Urinary bladder (tissue), 3 donors: ENCODE measurements at regions not wholly inside any gene's neighbourhood (a gene's known extent, or its start where the extent isn't known, plus 50 kb on each side); places are given as distances from the start of the nearest gene placed in this dataset.
"Not testable (repeated sequence)": the region's sequence is repeated elsewhere in the genome, so short reads cannot be mapped to it uniquely, and the experiment has no call there.

ENCODE experiments used
- DNase-seq: peaks from one replicate; pipeline ENCODE4 v3.0.0-alpha.2; 2015; ENCODE audit errors: extremely low spot score
- H3K27ac ChIP-seq: one replicate; pipeline ENCODE4 v1.5.1; 2013; ENCODE audit warnings: low read depth, mild to moderate bottlenecking, moderate library complexity
- H3K36me3 ChIP-seq: one replicate; pipeline ENCODE4 v1.6.1; 2013; ENCODE audit warnings: mild to moderate bottlenecking, moderate library complexity; ENCODE audit not compliant: insufficient read depth
- H3K4me1 ChIP-seq: one replicate; pipeline ENCODE4 v1.6.1; 2013; ENCODE audit warnings: mild to moderate bottlenecking, moderate library complexity; ENCODE audit not compliant: insufficient read depth
- H3K4me3 ChIP-seq: one replicate; pipeline ENCODE4 v1.5.1; 2013; ENCODE audit warnings: low read depth, low read length
- WGBS: extraction: QIAGEN DNeasy Blood & Tissue Kit; methylation state at CpG from one replicate; pipeline ENCODE4 v1.1.7; 2013; 5-methylcytosine and 5-hydroxymethylcytosine counted together
- donor health status: healthy with polysubstance abuse.
- donor health status: healthy.

- WGBS = 2% methylated on average over 2 of the region's 2 CpGs
- not testable (repeated sequence) for H3K27ac ChIP-seq, H3K36me3 ChIP-seq, H3K4me1 ChIP-seq, DNase-seq, H3K4me3 ChIP-seq
Measured at GRCh38 chr5:86305050-86305449, 312.7 kb upstream of the COX7C start.

- Histone ChIP-seq H3K4me3 (no peak overlapping the region), H3K4me1 (no peaks in the 10 kb centered on the region), H3K27ac (no peak overlapping the region), H3K36me3 (no peaks in the 10 kb centered on the region)
- DNase-seq = no peak
Measured at GRCh38 chr5:86314951-86315350, 302.8 kb upstream of the COX7C start.

GRCh38 chr5:86320266-86320665, 297.5 kb upstream of the COX7C start:
- Histone ChIP-seq H3K27ac (no peak overlapping the region), H3K4me1 (no peaks in the 10 kb centered on the region), H3K36me3 (no peaks in the 10 kb centered on the region), H3K4me3 (no peak overlapping the region)
- DNase-seq = no peak

GRCh38 chr5:86329318-86329717, 288.4 kb upstream of the COX7C start:
- no peaks in the 10 kb centered on the region for H3K4me1 ChIP-seq
- H3K4me3 ChIP-seq = no peak overlapping the region
- DNase-seq = no peak
- 77% methylated on average over 1 of the region's 1 CpG for WGBS
- H3K36me3 ChIP-seq = no peaks in the 10 kb centered on the region
- H3K27ac ChIP-seq = no peak overlapping the region

- WGBS = 94% methylated on average over 2 of the region's 2 CpGs
- Histone ChIP-seq H3K36me3 (no peaks in the 10 kb centered on the region), H3K27ac (no peak overlapping the region), H3K4me3 (no peak overlapping the region), H3K4me1 (no peaks in the 10 kb centered on the region)
- DNase-seq = no peak
Measured at GRCh38 chr5:86330736-86331135, 287.0 kb upstream of the COX7C start.

GRCh38 chr5:86332851-86333250, 284.9 kb upstream of the COX7C start:
- Histone ChIP-seq H3K4me3 (no peak overlapping the region), H3K36me3 (no peaks in the 10 kb centered on the region), H3K27ac (no peak overlapping the region), H3K4me1 (no peaks in the 10 kb centered on the region)
- 45% methylated on average over 1 of the region's 1 CpG for WGBS
- DNase-seq = no peak

- Histone ChIP-seq H3K27ac (no peak overlapping the region), H3K36me3 (no peaks in the 10 kb centered on the region), H3K4me3 (no peak overlapping the region), H3K4me1 (no peaks in the 10 kb centered on the region)
- DNase-seq = no peak
- 84% methylated on average over 10 of the region's 10 CpGs for WGBS
Measured at GRCh38 chr5:86337667-86338460, 279.9 kb upstream of the COX7C start.

GRCh38 chr5:86354664-86355063, 263.1 kb upstream of the COX7C start:
- Histone ChIP-seq H3K4me3 (no peak overlapping the region), H3K27ac (no peak overlapping the region), H3K36me3 (no peaks in the 10 kb centered on the region), H3K4me1 (no peaks in the 10 kb centered on the region)
- WGBS = 42% methylated on average over 2 of the region's 2 CpGs
- no peak for DNase-seq

GRCh38 chr5:86360801-86361200, 256.9 kb upstream of the COX7C start:
- no peak overlapping the region for H3K27ac ChIP-seq
- H3K4me3 ChIP-seq = no peak overlapping the region
- H3K36me3 ChIP-seq = no peaks in the 10 kb centered on the region
- WGBS = 56% methylated on average over 1 of the region's 1 CpG
- no peaks in the 10 kb centered on the region for H3K4me1 ChIP-seq
- DNase-seq = no peak

GRCh38 chr5:86371061-86371460, 246.7 kb upstream of the COX7C start:
- no peak overlapping the region for H3K4me3 ChIP-seq
- no peaks in the 10 kb centered on the region for H3K4me1 ChIP-seq
- H3K27ac ChIP-seq = no peak overlapping the region
- DNase-seq = no peak
- no peaks in the 10 kb centered on the region for H3K36me3 ChIP-seq

GRCh38 chr5:86374611-86375010, 243.1 kb upstream of the COX7C start:
- Histone ChIP-seq H3K36me3 (no peaks in the 10 kb centered on the region), H3K4me3 (no peak overlapping the region), H3K4me1 (no peaks in the 10 kb centered on the region), H3K27ac (no peak overlapping the region)
- no peak for DNase-seq
- 86% methylated on average over 3 of the region's 3 CpGs for WGBS

GRCh38 chr5:86376214-86376613, 241.5 kb upstream of the COX7C start:
- DNase-seq = no peak
- no peaks in the 10 kb centered on the region for H3K36me3 ChIP-seq
- no peaks in the 10 kb centered on the region for H3K4me1 ChIP-seq
- 86% methylated on average over 3 of the region's 3 CpGs for WGBS
- no peak overlapping the region for H3K4me3 ChIP-seq
- no peak overlapping the region for H3K27ac ChIP-seq

GRCh38 chr5:86403190-86403589, 214.6 kb upstream of the COX7C start:
- WGBS = 89% methylated on average over 2 of the region's 2 CpGs
- no peaks in the 10 kb centered on the region for H3K36me3 ChIP-seq
- no peaks in the 10 kb centered on the region for H3K4me1 ChIP-seq
- H3K4me3 ChIP-seq = no peak overlapping the region
- H3K27ac ChIP-seq = no peak overlapping the region
- no peak for DNase-seq

GRCh38 chr5:86404256-86404655, 213.5 kb upstream of the COX7C start:
- 84% methylated on average over 1 of the region's 1 CpG for WGBS
- Histone ChIP-seq H3K27ac (no peak overlapping the region), H3K4me1 (no peaks in the 10 kb centered on the region), H3K36me3 (no peaks in the 10 kb centered on the region), H3K4me3 (no peak overlapping the region)
- no peak for DNase-seq

GRCh38 chr5:86407711-86408110, 210.0 kb upstream of the COX7C start:
- 97% methylated on average over 2 of the region's 2 CpGs for WGBS
- no peak for DNase-seq

More at GRCh38 chr5:86407711-86408110, 210.0 kb upstream of the COX7C start:
- Histone ChIP-seq H3K4me3 (no peak overlapping the region), H3K4me1 (no peaks in the 10 kb centered on the region), H3K36me3 (no peaks in the 10 kb centered on the region), H3K27ac (no peak overlapping the region)
